ENCODE measurements at regions not wholly inside any gene's neighbourhood (a gene's known extent, or its start where the extent isn't known, plus 50 kb on each side); places are given as distances from the start of the nearest gene placed in this dataset.

- TF ChIP-seq GATA2 (IDR thresholded peaks at IDR 0.05; ENCODE audit: insufficient read depth, insufficient read length, low read depth, low read length) (no peak), POLR2AphosphoS5 (IDR thresholded peaks at IDR 0.05; ENCODE audit: insufficient read depth, low read depth, low read length) (no peak), CTCF (IDR thresholded peaks at IDR 0.05; ENCODE audit: extremely low read depth in 1 of 2, insufficient read depth in 1 of 2, low read depth in 1 of 2, low read length in 2 of 2) (no peak), POLR2A (IDR thresholded peaks at IDR 0.05; ENCODE audit: low read depth, low read length) (no peak), EZH2 (IDR thresholded peaks at IDR 0.05; ENCODE audit: borderline replicate concordance, low read depth, low read length, severe bottlenecking) (no peak), JUN (IDR thresholded peaks at IDR 0.05; ENCODE audit: borderline replicate concordance, insufficient read depth, insufficient read length, low read depth) (no peak), FOS (IDR thresholded peaks at IDR 0.05; ENCODE audit: borderline replicate concordance, insufficient read depth, low read length) (no peak)
- TF ChIP-seq, protein P1, sequence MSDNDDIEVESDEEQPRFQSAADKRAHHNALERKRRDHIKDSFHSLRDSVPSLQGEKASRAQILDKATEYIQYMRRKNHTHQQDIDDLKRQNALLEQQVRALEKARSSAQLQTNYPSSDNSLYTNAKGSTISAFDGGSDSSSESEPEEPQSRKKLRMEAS (IDR thresholded peaks at IDR 0.05; ENCODE audit: insufficient read depth, insufficient read length): no peak
Observed at GRCh38 chr5:4099386-4099785, 503.8 kb downstream of the IRX1 start.
